Erythroblast (primary cell): ENCODE measurements at regions not wholly inside any gene's neighbourhood (a gene's known extent, or its start where the extent isn't known, plus 50 kb on each side); places are given as distances from the start of the nearest gene placed in this dataset.

Source experiments
- GATA1 ChIP-seq: IDR thresholded peaks from 2 replicates; pipeline ENCODE4 v1.6.1; 2011; ENCODE audit warnings: low read depth, mild to moderate bottlenecking, control low read depth, low read length, moderate library complexity
- POLR2A ChIP-seq: IDR thresholded peaks from 2 replicates; pipeline ENCODE4 v1.6.1; 2011; ENCODE audit warnings: mild to moderate bottlenecking, low read length

DNA sequence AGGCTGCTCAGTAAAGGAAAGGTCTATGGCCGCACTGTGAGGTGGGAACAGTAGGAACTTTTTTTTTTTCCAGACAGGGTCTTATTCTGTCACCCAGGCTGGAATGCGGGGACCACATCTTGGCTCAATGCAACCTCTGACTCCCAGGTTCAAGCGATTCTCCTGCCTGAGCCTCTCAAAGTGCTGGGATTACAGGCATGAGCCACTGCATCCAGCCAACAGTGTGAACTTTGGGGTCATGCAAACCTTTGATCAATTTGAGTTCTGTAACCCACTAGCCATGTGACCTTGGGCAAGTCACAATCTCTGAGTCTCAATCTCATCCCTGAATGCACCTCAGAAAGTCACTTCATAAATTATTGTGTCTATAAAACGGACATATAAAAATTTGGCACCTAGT lies 286.8 kb upstream of the CTNNB1 start:
- no peak for TF ChIP-seq POLR2A
- TF ChIP-seq GATA1: no peak
